HepG2 (cell line): ENCODE measurements at regions not wholly inside any gene's neighbourhood (a gene's known extent, or its start where the extent isn't known, plus 50 kb on each side); places are given as distances from the start of the nearest gene placed in this dataset.

Experiments used
- ATAC-seq: fragments of 200-7000 bp; cut with Tn5 transposase; 3 replicates; pipeline ENCODE4 v1.9.1; 2020; ENCODE audit warnings: mild to moderate bottlenecking, moderate library complexity
- BruUV-seq: library from RNA; stranded (reverse); fragments of 400-500 nt; replicated peaks from 2 replicates; lab custom pipeline; 2021; lab: Mats Ljungman, UMichigan
- CTCF ChIA-PET: fragments of 300-600 bp; formaldehyde crosslinking; extraction: SDS; loops from one replicate; lab custom pipeline; 2021; ENCODE audit warnings: low total read pairs, inconsistent platforms, low intra/inter-chr PET ratio; lab: Yijun Ruan, JAX
- POLR2A ChIA-PET: fragments of 350-600 bp; sonication (Branson Sonifier 250); formaldehyde crosslinking; loops from one replicate; lab custom pipeline; 2020; ENCODE audit warnings: antibody characterized with exemption, inconsistent platforms; lab: Yijun Ruan, JAX
- DNase-seq: peaks from one replicate; pipeline ENCODE4 v3.0.0-alpha.2; 2015; ENCODE audit warnings: low spot score
- FAIRE-seq: peaks from 3 replicates; lab custom pipeline; 2011; peaks lifted over from hg19 to GRCh38; lab: Jason Lieb, UNC
- H2AFZ ChIP-seq: one replicate; pipeline ENCODE4 v1.6.1; 2011; ENCODE audit warnings: low read length, inconsistent platforms
- H3K27ac ChIP-seq: fragments of 300-600 bp; 3 replicates; pipeline ENCODE4 v1.8.0; 2011; ENCODE audit warnings: mixed run types, mild to moderate bottlenecking, mixed read lengths, low read length, inconsistent platforms; ENCODE audit not compliant: insufficient read depth; ENCODE audit errors: extremely low read length
- H3K27me3 ChIP-seq, 2 experiments: fragments of 200-600 bp in 1 of 2; 2 replicates in 1 of 2; 3 replicates in 1 of 2; pipeline versions ENCODE4 v1.6.0 to v1.8.0; 2011; ENCODE audit warnings: low read length in 2 of 2, mild to moderate bottlenecking in 2 of 2, moderate library complexity in 2 of 2, inconsistent platforms in 1 of 2; ENCODE audit not compliant: insufficient read depth in 2 of 2, control insufficient read depth in 1 of 2
- H3K36me3 ChIP-seq, 2 experiments: fragments of 200-600 bp in 1 of 2; replicated peaks in 1 of 2; 2 replicates in 1 of 2; 3 replicates in 1 of 2; pipeline versions ENCODE4 v1.5.1 to v1.8.0; 2011; ENCODE audit warnings: low read length in 2 of 2, inconsistent platforms in 1 of 2; ENCODE audit not compliant: insufficient read depth in 2 of 2, control insufficient read depth in 1 of 2
- H3K4me1 ChIP-seq: 2 replicates; pipeline ENCODE4 v1.5.1; 2012; ENCODE audit warnings: low read length, inconsistent platforms; ENCODE audit not compliant: insufficient read depth
- H3K4me2 ChIP-seq: 2 replicates; pipeline ENCODE4 v1.6.0; 2011; ENCODE audit warnings: low read depth, low read length, inconsistent platforms
- H3K4me3 ChIP-seq, 3 experiments: fragments of 200-600 bp in 1 of 3; sonication (generic), shearing (Covaris generic) in 1 of 3; replicated peaks in 1 of 3; 2 replicates each; pipeline ENCODE4 v1.5.1; 2011 to 2016; ENCODE audit warnings: low read length in 3 of 3, inconsistent platforms in 2 of 3, low read depth in 2 of 3, mild to moderate bottlenecking in 2 of 3, control low read depth in 1 of 3, mixed read lengths in 1 of 3; ENCODE audit not compliant: insufficient read depth in 1 of 3
- H3K79me2 ChIP-seq: one replicate; pipeline ENCODE4 v1.6.1; 2011; ENCODE audit warnings: low read length, inconsistent platforms; ENCODE audit not compliant: insufficient read depth
- H3K9ac ChIP-seq: 2 replicates; pipeline ENCODE4 v1.6.0; 2011; ENCODE audit warnings: mild to moderate bottlenecking, low read depth, low read length, inconsistent platforms; ENCODE audit not compliant: insufficient read depth
- H3K9me3 ChIP-seq: 2 replicates; pipeline ENCODE4 v1.5.1; 2012; ENCODE audit warnings: mild to moderate bottlenecking, low read length
- H4K20me1 ChIP-seq: 2 replicates; pipeline ENCODE4 v1.6.0; 2011; ENCODE audit warnings: inconsistent platforms, mild to moderate bottlenecking, low read length, moderate library complexity; ENCODE audit not compliant: insufficient read depth
- AHDC1 ChIP-seq: sonication (generic); formaldehyde crosslinking; IDR thresholded peaks from 2 replicates; pipeline ENCODE4 v1.5.1; 2020; ENCODE audit warnings: mild to moderate bottlenecking, missing genetic modification reagents, borderline replicate concordance
- KAT7 ChIP-seq: IDR thresholded peaks from 2 replicates; pipeline ENCODE4 v1.6.1; 2018; ENCODE audit warnings: borderline replicate concordance, missing compliant biosample characterization
- MIER2 ChIP-seq: IDR thresholded peaks from 2 replicates; pipeline ENCODE4 v1.6.1; 2016; ENCODE audit warnings: missing biosample characterization, missing genetic modification reagents
- NR2C2 ChIP-seq: sonication (generic); formaldehyde crosslinking; IDR thresholded peaks from 2 replicates; pipeline ENCODE4 v1.4.0; 2020; ENCODE audit warnings: missing genetic modification reagents, mild to moderate bottlenecking, moderate library complexity, borderline replicate concordance
- SMAD1 ChIP-seq: sonication (generic); formaldehyde crosslinking; IDR thresholded peaks from 2 replicates; pipeline ENCODE4 v1.4.0; 2020; ENCODE audit warnings: missing genetic modification reagents, low read depth, mild to moderate bottlenecking, borderline replicate concordance
- SP2 ChIP-seq: sonication (generic); formaldehyde crosslinking; IDR thresholded peaks from 2 replicates; pipeline ENCODE4 v1.5.1; 2020; ENCODE audit warnings: mild to moderate bottlenecking, missing genetic modification reagents
- TAF1 ChIP-seq: sonication (generic); formaldehyde crosslinking; IDR thresholded peaks from 2 replicates; pipeline ENCODE4 v1.4.0; 2020; ENCODE audit warnings: missing genetic modification reagents
- ZBTB3 ChIP-seq: sonication (generic); formaldehyde crosslinking; IDR thresholded peaks from 2 replicates; pipeline ENCODE4 v1.4.0; 2020; ENCODE audit warnings: low read depth, mild to moderate bottlenecking, moderate library complexity, missing genetic modification reagents, borderline replicate concordance
- ZNF138 ChIP-seq: sonication (generic); formaldehyde crosslinking; IDR thresholded peaks from 2 replicates; pipeline ENCODE4 v1.5.0; 2020; ENCODE audit warnings: mild to moderate bottlenecking, low read depth, missing genetic modification reagents
- ZNF274 ChIP-seq: sonication (generic); formaldehyde crosslinking; IDR thresholded peaks from 2 replicates; pipeline ENCODE4 v1.5.1; 2020; ENCODE audit warnings: mild to moderate bottlenecking, missing genetic modification reagents
- ZUFSP ChIP-seq: sonication (generic); formaldehyde crosslinking; IDR thresholded peaks from 2 replicates; pipeline ENCODE4 v1.9.0; 2021; ENCODE audit warnings: missing genetic modification reagents, mild to moderate bottlenecking, borderline replicate concordance
- WGBS: methylation state at CpG from one replicate; pipeline ENCODE4 v1.1.6; 2017; ENCODE audit warnings: low lambda C conversion rate; 5-methylcytosine and 5-hydroxymethylcytosine counted together
- in situ Hi-C: cut with HindIII; loops from 2 replicates; pipeline ENCODE4 v1.10.0; 2017; ENCODE audit warnings: low pct_unique_long_range_greater_than_20kb; ENCODE audit not compliant: extremely low pct_ligation_motif_present
- intact Hi-C: fragments of 100-400 bp; cut with micrococcal nuclease; formaldehyde crosslinking; loops from one replicate; pipeline ENCODE4 v1.10.0; 2022; ENCODE audit not compliant: unreplicated experiment

- FAIRE-seq (no peak), DNase-seq (no peak), ATAC-seq (no peak)
- no peaks in the 10 kb centered on the region for H3K36me3 ChIP-seq
- no peak overlapping the region for H3K27ac ChIP-seq
- in situ Hi-C loops = no loop called here
- no peaks in the 10 kb centered on the region for H3K4me1 ChIP-seq
- BruUV-seq = no TSS peak
- H3K4me2 ChIP-seq = no peak overlapping the region
- intact Hi-C loops = no loop called here
- ChIA-PET POLR2A (no interaction called here), CTCF (no interaction called here)
- no peak overlapping the region for H3K9ac ChIP-seq
- no peaks in the 10 kb centered on the region for H3K9me3 ChIP-seq
- no peaks in the 10 kb centered on the region for H3K27me3 ChIP-seq
- 1% methylated on average over 4 of the region's 4 CpGs for WGBS
- no peak overlapping the region for H2AFZ ChIP-seq
- no peaks in the 10 kb centered on the region for H3K79me2 ChIP-seq
- H4K20me1 ChIP-seq = no peaks in the 10 kb centered on the region
- no peak overlapping the region for H3K4me3 ChIP-seq
- TF ChIP-seq ZNF138 (no peak), SP2 (CRISPR knock-in tag) (no peak), ZNF274 (CRISPR knock-in tag) (no peak), ZUFSP (no peak), TAF1 (CRISPR knock-in tag) (no peak), NR2C2 (CRISPR knock-in tag) (no peak), MIER2 (CRISPR knock-in tag) (no peak), ZBTB3 (CRISPR knock-in tag) (no peak), KAT7 (CRISPR knock-in tag) (no peak), SMAD1 (no peak), AHDC1 (CRISPR knock-in tag) (no peak)
These were observed 64.8 kb upstream of the SATB1 start for GRCh38 chr3:18489939-18490338.
